ENCODE measurements at regions not wholly inside any gene's neighbourhood (a gene's known extent, or its start where the extent isn't known, plus 50 kb on each side); places are given as distances from the start of the nearest gene placed in this dataset.

DNA sequence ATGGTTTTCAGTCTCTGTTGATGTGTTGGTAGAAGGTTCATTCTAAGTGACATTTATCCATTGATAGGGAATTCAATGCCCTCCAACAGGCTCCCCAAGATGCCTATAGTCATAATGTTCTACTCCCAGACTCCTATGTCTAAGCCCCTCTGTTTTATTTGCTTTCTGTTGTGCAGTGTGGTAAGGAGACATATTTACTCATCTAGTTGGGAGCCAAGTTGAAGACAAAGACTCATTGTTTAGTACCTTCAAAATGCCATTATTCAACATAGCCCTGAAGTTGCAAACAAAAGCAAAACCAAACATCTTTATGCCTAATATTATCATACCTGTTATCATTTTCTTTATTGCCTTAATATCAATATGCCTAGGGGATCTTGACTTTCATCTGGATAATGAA is 302.1 kb downstream of the RMST start:
- TF ChIP-seq, protein P1, sequence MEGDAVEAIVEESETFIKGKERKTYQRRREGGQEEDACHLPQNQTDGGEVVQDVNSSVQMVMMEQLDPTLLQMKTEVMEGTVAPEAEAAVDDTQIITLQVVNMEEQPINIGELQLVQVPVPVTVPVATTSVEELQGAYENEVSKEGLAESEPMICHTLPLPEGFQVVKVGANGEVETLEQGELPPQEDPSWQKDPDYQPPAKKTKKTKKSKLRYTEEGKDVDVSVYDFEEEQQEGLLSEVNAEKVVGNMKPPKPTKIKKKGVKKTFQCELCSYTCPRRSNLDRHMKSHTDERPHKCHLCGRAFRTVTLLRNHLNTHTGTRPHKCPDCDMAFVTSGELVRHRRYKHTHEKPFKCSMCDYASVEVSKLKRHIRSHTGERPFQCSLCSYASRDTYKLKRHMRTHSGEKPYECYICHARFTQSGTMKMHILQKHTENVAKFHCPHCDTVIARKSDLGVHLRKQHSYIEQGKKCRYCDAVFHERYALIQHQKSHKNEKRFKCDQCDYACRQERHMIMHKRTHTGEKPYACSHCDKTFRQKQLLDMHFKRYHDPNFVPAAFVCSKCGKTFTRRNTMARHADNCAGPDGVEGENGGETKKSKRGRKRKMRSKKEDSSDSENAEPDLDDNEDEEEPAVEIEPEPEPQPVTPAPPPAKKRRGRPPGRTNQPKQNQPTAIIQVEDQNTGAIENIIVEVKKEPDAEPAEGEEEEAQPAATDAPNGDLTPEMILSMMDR (optimal IDR thresholded peaks at IDR 0.05 in 1 of 3, IDR thresholded peaks at IDR 0.05 in 1 of 3, conservative IDR thresholded peaks at IDR 0.05 in 1 of 3; ENCODE audit: extremely low read depth in 1 of 3, insufficient read depth in 2 of 3, low read length in 3 of 3), result no peak
- no peak for TF ChIP-seq EZH2 (IDR thresholded peaks at IDR 0.05; ENCODE audit: low read length)

Data from keratinocyte (primary cell).